Thyroid gland (tissue), 4 donors: ENCODE measurements at regions not wholly inside any gene's neighbourhood (a gene's known extent, or its start where the extent isn't known, plus 50 kb on each side); places are given as distances from the start of the nearest gene placed in this dataset.

Experiments used
- POLR2A ChIP-seq, 2 donors: fragments of 450-650 bp; IDR thresholded peaks; one replicate each; pipeline ENCODE4 v1.6.1; 2017; ENCODE audit warnings: antibody characterized with exemption in 2 of 2, mild to moderate bottlenecking in 2 of 2, moderate library complexity in 1 of 2
- TF ChIP-seq, protein P1 (sequence below), 6 experiments: fragments of 200-600 bp in 3 of 6; fragments of 450-650 bp in 3 of 6; sonication (generic) in 3 of 6; IDR thresholded peaks; one replicate each; pipeline ENCODE4 v1.5.1; 2016 to 2019; ENCODE audit warnings: antibody characterized with exemption in 6 of 6, mild to moderate bottlenecking in 2 of 6, inconsistent platforms in 1 of 6, moderate library complexity in 1 of 6

DNA sequence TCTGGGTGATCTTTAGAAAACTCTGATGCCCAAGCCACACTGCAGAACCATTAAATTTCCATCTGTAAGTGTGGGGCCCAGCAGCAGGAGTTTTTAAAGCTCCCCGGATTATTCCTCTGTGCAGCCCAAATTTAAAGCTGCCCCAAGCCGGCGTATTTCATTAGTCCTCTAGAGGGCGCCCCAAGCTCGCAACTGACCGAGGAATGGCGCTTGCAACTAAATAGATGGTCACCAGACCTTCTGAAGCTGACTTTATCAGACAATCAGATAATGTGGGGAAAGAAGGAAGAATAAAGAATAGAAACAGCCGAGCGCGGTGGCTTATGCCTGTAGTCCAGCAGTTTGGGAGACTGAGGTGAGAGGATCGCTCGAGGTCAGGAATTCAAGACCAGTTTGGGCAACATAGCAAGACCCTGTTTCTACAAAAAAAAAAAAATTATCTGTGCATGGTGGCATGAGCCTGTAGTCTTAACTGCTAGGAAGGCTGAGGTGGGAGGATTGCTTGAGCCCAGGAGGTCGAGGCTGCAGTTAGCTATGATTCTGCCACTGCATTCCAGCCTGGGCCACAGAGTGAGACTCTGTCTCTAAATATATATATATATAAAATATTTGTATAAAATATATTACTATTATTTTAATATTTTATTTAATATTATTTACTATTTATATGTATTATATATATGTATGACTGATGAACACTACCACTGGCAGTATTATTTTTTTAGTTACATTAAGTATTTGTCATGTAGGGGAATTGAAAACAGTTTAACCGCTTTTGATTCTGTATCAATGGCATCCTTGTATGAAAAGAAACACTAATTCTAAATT, 56.0 kb downstream of the OTOR start:
- TF ChIP-seq, protein P1, sequence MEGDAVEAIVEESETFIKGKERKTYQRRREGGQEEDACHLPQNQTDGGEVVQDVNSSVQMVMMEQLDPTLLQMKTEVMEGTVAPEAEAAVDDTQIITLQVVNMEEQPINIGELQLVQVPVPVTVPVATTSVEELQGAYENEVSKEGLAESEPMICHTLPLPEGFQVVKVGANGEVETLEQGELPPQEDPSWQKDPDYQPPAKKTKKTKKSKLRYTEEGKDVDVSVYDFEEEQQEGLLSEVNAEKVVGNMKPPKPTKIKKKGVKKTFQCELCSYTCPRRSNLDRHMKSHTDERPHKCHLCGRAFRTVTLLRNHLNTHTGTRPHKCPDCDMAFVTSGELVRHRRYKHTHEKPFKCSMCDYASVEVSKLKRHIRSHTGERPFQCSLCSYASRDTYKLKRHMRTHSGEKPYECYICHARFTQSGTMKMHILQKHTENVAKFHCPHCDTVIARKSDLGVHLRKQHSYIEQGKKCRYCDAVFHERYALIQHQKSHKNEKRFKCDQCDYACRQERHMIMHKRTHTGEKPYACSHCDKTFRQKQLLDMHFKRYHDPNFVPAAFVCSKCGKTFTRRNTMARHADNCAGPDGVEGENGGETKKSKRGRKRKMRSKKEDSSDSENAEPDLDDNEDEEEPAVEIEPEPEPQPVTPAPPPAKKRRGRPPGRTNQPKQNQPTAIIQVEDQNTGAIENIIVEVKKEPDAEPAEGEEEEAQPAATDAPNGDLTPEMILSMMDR (IDR thresholded peaks at IDR 0.05): peak; percentile 74 to 92 (median 84)
- no peak for TF ChIP-seq POLR2A (IDR thresholded peaks at IDR 0.05)
